ENCODE measurements at regions not wholly inside any gene's neighbourhood (a gene's known extent, or its start where the extent isn't known, plus 50 kb on each side); places are given as distances from the start of the nearest gene placed in this dataset.
"Not testable (repeated sequence)": the region's sequence is repeated elsewhere in the genome, so short reads cannot be mapped to it uniquely, and the experiment has no call there.

- DNase-seq (ENCODE audit: low read depth) = no peak
Observed at GRCh38 chr6:153984811-153985210, 54.2 kb upstream of the OPRM1 start.

- DNase-seq (ENCODE audit: low read depth) = no peak
Observed at GRCh38 chr6:153980171-153980570, 58.9 kb upstream of the OPRM1 start.

DNA sequence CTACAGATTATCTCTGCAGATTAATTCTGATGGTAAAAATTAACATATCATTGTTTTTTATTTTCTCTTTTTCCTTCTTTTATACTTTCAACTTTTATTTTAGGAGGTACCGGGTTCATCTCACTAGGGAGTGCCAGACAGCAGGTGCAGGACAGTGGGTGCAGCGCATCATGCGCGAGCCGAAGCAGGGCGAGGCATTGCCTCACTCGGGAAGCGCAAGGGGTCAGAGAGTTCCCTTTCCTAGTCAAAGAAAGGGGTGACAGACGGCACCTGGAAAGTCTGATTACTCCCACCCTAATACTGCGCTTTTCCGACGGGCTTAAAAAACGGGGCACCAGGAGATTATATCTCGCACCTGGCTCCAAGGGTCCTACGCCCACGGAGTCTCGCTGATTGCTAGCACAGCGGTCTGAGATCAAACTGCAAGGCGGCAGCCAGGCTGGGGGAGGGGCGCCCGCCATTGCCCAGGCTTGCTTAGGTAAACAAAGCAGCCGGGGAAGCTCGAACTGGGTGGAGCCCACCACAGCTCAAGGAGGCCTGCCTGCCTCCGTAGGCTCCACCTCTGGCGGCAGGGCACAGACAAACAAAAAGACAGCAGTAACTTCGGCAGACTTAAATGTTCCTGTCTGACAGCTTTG, 60.0 kb upstream of the OPRM1 start:
- not testable (repeated sequence) for DNase-seq (ENCODE audit: low read depth)

DNA sequence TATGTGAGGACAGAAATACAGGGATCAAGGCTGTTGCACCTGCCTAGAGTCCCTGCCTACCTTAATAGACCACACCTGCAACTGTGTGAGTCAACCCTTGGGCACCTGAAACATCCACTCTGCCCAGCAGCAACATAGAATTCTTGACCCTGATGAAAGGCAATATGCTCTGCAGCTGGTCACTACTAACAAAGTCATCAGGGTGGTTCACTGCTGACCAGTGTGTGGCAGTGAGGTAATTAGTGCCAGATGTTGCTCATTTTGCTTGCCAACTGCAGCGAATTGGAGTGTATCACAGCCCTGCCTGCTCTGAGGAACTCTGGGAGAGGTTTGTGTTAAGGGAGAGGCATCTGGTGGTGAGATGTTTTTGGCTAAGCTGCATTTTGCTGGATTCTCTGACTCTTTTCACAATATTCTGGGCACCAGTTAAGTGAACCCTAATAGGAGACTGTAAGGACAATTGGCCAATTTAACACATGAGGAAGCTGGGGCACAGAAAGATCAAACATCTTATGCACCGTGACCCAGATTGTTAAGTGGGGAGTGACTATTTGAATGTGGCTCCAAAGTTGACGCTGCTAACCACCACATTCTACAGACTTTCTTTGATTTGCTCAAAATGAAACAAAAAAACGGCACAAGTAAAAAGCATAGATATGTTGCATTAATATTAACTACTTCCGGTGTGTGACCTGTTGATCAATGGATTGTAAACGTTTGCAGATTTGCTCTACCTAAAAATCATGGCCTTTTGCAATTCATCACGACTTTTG, 61.9 kb upstream of the OPRM1 start:
- no peak for DNase-seq (ENCODE audit: low read depth)

- peak; percentile 75 for DNase-seq (ENCODE audit: low read depth)
Observed at GRCh38 chr6:153966001-153966400, 73.0 kb upstream of the OPRM1 start.

GRCh38 chr6:153963352-153963751, 75.7 kb upstream of the OPRM1 start:
- no peak for DNase-seq (ENCODE audit: low read depth)

DNA sequence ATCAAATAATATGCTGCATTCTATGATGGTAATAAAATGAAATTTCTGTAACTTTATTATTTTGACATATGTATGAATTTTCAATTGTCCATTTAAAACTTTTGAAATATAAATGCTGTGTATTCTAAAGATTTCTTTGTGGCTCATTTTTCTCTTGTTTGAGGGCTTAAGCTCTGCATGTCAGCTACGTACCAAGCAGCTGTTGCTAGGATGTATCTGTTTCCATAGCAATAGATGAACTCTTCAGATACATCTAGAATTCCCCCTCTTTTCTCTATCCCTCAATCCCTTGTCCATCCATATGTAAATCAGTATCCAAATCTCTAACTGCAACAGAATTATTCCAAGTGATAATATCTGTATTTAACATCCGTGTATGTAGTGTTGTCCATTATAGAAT, 76.5 kb upstream of the OPRM1 start:
- no peak for DNase-seq (ENCODE audit: low read depth)

- no peak for DNase-seq (ENCODE audit: low read depth)
Observed at GRCh38 chr6:153960741-153961140, 78.3 kb upstream of the OPRM1 start.

DNA sequence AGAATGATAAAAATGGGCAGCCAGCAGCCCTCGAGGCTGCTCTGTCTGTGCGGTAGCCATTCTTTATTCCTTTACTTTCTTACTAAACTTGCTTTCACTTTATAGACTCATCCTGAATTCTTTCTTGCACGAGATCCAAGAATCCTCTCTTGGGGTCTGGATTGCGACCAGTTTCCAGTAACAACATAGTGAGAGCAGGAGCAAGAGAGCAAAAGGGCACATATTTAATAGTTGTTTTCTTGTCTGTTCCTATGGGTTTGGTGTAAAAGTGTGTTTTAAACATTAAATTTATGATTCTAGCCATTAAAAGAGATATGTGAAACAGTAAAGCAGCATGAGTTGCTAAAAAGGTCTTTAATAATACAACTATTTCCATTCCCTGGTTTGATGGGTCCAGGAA, 78.8 kb upstream of the OPRM1 start:
- DNase-seq (ENCODE audit: low read depth) = no peak

DNA sequence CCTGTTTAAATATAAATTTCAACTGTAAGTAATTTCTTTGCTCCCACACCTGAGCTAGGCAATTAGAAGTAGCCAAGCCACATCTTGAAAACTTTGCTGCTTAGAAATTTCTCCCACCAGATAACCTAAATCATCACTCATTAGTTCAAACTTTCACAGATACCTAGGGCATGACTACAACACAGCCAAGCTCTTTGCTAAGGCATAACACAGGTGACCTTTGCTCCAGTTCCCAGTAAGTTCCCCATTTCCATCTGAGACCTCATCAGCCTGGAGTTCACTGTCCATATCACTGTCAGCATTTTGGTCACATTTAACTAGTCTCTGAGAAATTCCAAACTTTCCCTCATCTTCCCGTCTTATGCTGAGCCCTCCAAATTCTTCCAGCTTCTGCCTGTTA, 79.8 kb upstream of the OPRM1 start:
- DNase-seq (ENCODE audit: low read depth) = no peak

GRCh38 chr6:153958860-153959259, 80.2 kb upstream of the OPRM1 start:
- no peak for DNase-seq (ENCODE audit: low read depth)

DNA sequence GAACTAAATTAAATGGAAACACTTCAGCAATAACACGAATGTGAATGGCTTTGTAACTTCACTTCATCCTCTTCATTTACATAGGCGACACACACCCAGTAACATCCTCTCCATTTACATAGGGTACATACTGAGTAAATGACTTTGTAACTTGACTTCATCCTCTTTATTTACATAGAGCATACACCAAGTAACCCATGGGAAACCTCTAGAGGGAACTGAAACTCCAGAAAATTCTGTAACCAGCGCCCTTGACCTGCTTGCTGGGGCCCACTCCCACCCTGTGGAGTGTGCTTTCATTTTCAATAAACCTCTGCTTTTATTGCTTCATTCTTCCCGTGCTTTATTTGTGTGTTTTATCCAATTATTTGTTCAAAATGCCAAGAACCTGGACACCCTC, 81.6 kb upstream of the OPRM1 start:
- DNase-seq (ENCODE audit: low read depth) = no peak

DNA sequence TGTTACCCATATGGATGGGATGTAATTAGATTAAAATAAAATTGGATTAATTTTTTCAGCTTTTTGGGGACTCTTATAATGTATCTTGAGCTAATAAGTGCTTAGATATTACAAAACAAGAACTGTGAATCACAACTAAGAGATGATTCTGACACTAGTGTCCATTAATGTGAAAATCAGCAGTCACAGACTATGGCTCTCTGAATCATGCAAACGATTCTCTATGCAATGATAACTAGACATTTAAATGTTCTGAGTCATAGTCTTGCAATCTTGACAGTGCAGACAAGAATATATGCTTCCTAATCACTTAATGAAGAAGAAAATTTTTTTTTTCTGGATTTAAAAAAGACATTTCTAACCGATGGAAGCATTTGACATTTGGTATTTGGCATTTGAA, 82.2 kb upstream of the OPRM1 start:
- DNase-seq (ENCODE audit: low read depth) = peak; percentile 44

GRCh38 chr6:153949616-153950015, 89.4 kb upstream of the OPRM1 start:
- no peak for DNase-seq (ENCODE audit: low read depth)

DNA sequence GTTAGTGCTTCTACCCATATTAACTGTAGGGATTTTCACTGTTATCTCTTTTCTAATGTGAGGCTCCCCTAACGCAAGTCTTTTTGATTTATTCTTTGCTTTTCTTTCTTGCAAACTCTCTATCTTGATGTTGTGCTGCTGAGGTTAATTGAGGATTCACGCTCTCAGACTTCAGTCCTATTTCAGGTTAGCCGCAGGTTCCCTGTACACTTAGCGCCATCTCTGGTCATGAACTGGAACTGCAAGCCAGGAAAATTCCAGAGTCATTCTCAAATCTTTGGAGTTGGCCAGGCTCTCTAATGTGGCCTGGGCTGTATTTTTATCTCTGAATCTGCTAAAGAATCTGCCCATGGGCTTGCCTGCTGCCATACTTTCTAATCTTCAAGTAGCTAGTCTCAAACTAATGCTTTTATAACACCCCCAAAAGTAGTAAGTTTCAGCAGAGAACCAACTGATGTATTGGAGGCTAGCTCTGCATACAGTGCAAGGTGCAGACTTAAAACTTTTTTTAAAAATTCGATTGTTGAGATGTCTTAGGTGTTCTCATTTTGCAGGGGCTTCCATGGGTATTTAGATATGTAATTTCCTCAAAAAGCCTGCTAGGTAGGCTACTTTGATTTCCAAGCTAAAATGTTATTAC, 91.1 kb upstream of the OPRM1 start:
- DNase-seq (ENCODE audit: low read depth) = peak; percentile 18

- DNase-seq (ENCODE audit: low read depth) = no peak
Observed at GRCh38 chr6:153944201-153944600, 94.8 kb upstream of the OPRM1 start.

DNA sequence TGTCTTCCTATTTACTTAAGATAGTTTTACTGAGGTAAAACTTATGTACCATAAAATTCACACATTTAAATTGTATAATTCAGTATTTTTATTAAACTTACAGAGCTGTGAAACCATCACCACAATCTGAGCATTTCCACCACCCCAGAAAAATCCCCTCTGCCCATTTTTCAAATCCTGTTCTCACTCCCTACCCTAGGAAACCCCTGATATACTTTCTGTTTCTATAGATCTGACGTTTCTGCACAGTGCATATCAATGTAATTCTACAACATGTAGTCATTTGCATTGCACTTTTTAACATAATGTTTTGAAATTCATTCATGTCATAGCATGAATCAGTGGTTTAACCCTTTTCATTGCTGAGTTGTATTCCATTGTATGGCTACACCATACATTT, 96.7 kb upstream of the OPRM1 start:
- no peak for DNase-seq (ENCODE audit: low read depth)

- no peak for DNase-seq (ENCODE audit: low read depth)
Observed at GRCh38 chr6:153941768-153942167, 97.3 kb upstream of the OPRM1 start.

DNA sequence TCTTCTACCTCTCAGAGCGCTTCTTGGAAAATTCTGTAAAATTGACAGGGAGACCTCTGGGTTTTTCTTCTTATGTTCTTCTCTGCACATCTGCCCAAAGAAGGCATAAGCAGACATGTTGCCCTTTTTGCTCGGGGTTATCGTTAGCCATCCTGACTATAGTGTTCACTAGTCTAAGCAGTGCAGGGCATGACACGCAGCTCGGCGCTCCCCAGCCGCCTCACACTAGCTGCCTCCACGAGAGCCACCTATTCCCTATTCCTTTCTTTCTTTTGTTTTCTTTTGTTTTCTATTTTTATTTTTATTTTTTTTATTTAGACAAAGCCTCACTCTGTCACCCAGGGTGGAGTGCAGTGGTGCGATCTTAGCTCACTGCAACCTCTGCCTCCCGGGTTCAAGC, 100.2 kb upstream of the OPRM1 start:
- no peak for DNase-seq (ENCODE audit: low read depth)

- DNase-seq (ENCODE audit: low read depth) = no peak
Observed at GRCh38 chr6:153931431-153931830, 107.6 kb upstream of the OPRM1 start.

DNA sequence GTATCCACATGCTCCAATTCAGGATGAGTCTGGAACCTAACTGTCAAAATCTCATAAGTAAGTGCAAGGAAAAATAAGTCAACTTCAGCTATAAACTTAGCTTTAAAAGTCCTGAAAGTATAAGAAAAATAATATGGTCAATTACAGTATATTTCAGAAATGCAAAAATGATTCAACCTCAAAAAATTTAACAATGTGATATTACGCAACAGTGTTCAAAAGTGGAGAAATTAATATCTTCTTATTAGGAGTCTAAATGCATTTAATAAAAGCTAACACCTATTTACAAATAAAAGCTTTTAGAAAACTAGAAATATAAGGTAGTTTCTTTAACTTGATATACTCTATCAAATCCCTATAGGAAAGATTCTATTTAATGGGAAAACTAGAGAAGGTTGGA, 111.2 kb upstream of the OPRM1 start:
- DNase-seq (ENCODE audit: low read depth) = peak; percentile 3

DNA sequence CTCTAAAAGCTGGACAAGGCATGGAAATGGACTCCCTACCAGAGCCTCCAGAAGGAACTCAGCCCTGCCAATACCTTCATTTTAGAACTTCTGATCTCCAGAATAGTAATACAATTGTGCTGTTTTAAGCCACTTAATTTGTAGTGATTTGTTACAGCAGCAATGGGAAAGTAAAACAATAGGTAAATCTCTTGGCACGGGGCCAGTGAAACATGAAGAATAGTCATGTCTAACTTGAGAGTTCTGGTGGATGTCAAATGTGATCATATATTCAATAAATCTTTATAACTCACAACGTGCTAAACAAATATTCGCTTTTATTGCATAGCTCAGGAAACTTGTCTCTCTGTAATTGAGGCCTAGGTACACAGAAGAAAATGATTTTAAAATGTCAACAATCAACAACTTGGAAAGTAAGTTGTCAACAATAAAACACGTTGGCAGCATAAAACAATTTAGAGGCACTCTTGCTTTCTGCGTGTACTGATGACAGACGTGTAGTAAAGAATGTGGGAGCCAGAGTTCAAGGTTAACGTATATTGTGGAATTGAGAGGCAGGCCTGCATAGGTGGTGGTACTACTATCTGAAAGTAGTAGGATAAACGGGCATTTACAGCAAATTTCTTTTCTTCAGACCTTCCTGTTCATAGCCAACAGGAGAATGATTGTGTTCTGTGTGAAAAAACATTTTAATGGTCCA, 140.5 kb upstream of the OPRM1 start:
- no peak for DNase-seq (ENCODE audit: low read depth)

- no peak for DNase-seq (ENCODE audit: low read depth)
Observed at GRCh38 chr6:153882411-153882810, 156.6 kb upstream of the OPRM1 start.
